IPS-20b (cell line): ENCODE measurements at regions not wholly inside any gene's neighbourhood (a gene's known extent, or its start where the extent isn't known, plus 50 kb on each side); places are given as distances from the start of the nearest gene placed in this dataset.
"Not testable (repeated sequence)": the region's sequence is repeated elsewhere in the genome, so short reads cannot be mapped to it uniquely, and the experiment has no call there.

ENCODE experiments used
- H3K27ac ChIP-seq: one replicate; pipeline ENCODE4 v1.5.1; 2013; ENCODE audit warnings: low read length
- H3K27me3 ChIP-seq: 2 replicates; pipeline ENCODE4 v1.6.1; 2013; ENCODE audit warnings: mild to moderate bottlenecking, low read length, inconsistent platforms; ENCODE audit not compliant: insufficient read depth
- H3K36me3 ChIP-seq: 2 replicates; pipeline ENCODE4 v1.6.1; 2013; ENCODE audit warnings: low read depth, mild to moderate bottlenecking, inconsistent platforms, low read length, moderate library complexity; ENCODE audit not compliant: insufficient read depth
- H3K4me1 ChIP-seq: 2 replicates; pipeline ENCODE4 v1.6.1; 2013; ENCODE audit warnings: mild to moderate bottlenecking, control low read depth, inconsistent platforms, low read length, moderate library complexity; ENCODE audit not compliant: insufficient read depth
- H3K4me3 ChIP-seq: 2 replicates; pipeline ENCODE4 v1.5.1; 2013; ENCODE audit warnings: mild to moderate bottlenecking, low read length, inconsistent platforms
- H3K9ac ChIP-seq: 2 replicates; pipeline ENCODE4 v1.6.1; 2013; ENCODE audit warnings: low read depth, mild to moderate bottlenecking, inconsistent platforms, low read length, moderate library complexity
- H3K9me3 ChIP-seq: 2 replicates; pipeline ENCODE4 v1.6.1; 2013; ENCODE audit warnings: mild to moderate bottlenecking, low read depth, low read length, inconsistent platforms; ENCODE audit not compliant: insufficient read depth

DNA sequence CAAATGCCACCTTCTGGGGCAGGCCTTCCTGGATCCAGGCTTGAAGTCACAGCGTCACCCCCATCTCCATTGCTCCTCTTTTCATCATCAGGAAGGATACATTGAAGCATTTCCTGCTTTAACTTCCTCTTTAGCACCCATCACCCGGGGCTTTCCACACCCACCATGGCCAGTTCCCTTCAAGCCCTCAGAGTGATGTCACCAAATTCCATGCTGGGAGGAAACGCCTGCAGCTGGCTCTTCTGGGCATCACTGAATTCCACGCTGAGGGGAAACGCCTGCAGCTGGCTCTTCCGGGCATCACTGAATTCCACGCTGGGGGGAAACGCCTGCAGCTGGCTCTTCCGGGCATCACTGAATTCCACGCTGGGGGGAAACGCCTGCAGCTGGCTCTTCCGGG is 354.6 kb downstream of the SMOC2 start:
- not testable (repeated sequence) for H3K27ac ChIP-seq, H3K9ac ChIP-seq, H3K4me3 ChIP-seq, H3K9me3 ChIP-seq, H3K36me3 ChIP-seq, H3K27me3 ChIP-seq, H3K4me1 ChIP-seq

DNA sequence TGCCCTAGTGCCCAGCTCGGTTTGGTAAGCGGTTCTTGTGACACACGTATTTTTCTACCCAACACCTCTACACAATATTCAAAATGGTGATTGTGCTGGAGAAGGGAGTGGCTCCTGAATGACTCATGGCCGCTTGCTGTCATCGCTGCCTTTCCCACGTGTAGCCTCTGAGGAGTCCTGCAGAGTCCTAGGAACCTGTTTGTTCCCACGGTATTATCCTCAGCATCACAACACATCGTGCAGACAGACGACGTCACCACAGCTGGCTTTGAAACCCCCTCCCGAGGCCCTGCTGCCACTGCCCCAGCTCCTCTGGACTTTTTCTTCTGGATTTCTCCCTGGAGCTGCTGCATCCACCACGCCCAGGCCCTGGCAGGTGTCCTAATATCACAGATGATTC is 353.5 kb downstream of the SMOC2 start:
- Histone ChIP-seq H3K27me3 (no peaks in the 10 kb centered on the region), H3K36me3 (no peaks in the 10 kb centered on the region), H3K4me3 (no peak overlapping the region), H3K9ac (no peak overlapping the region), H3K9me3 (no peaks in the 10 kb centered on the region), H3K27ac (no peak overlapping the region), H3K4me1 (no peaks in the 10 kb centered on the region)

DNA sequence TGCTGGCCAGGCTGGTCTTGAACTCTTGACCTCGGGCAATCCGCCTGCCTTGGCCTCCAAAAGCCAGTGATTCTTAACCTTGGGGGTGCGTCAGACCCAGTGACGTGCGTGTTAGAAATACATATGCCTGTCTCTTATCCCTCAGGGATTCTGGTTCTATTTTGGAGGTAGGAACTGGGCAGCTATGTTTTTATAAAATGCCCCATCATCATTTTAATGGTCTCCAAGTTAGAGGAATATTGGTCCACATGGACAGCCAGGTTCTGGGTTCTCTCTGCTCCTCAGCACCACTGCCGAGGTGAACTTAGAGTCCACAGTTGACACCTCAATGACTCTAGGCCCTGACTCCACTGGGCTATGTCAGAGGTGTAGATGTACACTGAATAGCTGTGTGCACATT is 352.7 kb downstream of the SMOC2 start:
- H3K27me3 ChIP-seq, result no peaks in the 10 kb centered on the region
- no peaks in the 10 kb centered on the region for H3K9me3 ChIP-seq
- H3K4me1 ChIP-seq, result no peaks in the 10 kb centered on the region
- H3K4me3 ChIP-seq, result no peak overlapping the region
- no peaks in the 10 kb centered on the region for H3K36me3 ChIP-seq
- no peak overlapping the region for H3K9ac ChIP-seq
- H3K27ac ChIP-seq, result no peak overlapping the region

DNA sequence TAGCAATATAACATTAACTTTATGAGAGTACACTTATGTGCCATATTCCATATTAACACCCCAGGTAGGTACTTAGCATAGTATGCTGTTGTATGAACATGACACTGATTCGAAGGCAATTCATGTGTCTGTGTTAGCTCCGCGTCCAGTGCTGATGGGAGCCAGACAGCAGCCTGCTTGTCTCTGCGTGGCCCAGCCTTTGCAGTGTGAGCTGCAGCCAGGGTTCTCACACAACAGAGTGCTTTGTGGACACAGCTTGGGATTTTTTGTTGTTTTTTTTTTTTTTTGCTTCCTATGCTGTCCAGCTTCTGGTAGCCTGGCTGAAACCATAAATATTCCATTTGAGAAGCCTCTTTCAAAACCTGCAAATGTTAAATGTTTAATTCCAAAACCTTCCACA is 350.9 kb downstream of the SMOC2 start:
- Histone ChIP-seq H3K9me3 (no peaks in the 10 kb centered on the region), H3K9ac (no peak overlapping the region), H3K4me3 (no peak overlapping the region), H3K4me1 (no peaks in the 10 kb centered on the region), H3K27ac (no peak overlapping the region), H3K36me3 (no peaks in the 10 kb centered on the region), H3K27me3 (no peaks in the 10 kb centered on the region)

DNA sequence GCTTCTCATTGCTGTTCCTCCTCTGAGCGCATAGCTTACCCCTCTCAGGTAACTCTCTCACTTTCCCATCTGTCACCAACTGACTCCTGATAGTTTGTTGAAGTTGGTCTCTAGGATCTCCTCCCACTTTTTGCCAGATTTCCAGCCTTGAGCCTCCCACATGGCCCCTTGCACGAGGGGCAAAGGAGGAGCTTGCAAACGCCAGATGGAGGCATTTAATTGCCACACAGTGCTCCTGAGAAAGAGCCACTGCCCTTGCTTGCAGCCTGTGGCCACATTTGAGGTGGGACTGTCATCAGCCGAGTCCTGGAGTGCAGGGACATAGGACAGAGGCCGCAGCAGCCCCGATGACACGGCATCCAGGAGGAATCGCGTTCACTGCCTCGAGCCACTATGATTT is 348.7 kb downstream of the SMOC2 start:
- Histone ChIP-seq H3K27me3 (no peaks in the 10 kb centered on the region), H3K4me1 (peaks cover 4% of the 10 kb centered on the region; the same call in 1 of the 2 replicates), H3K9ac (no peak overlapping the region), H3K4me3 (no peak overlapping the region), H3K27ac (no peak overlapping the region), H3K36me3 (no peaks in the 10 kb centered on the region), H3K9me3 (no peaks in the 10 kb centered on the region)

DNA sequence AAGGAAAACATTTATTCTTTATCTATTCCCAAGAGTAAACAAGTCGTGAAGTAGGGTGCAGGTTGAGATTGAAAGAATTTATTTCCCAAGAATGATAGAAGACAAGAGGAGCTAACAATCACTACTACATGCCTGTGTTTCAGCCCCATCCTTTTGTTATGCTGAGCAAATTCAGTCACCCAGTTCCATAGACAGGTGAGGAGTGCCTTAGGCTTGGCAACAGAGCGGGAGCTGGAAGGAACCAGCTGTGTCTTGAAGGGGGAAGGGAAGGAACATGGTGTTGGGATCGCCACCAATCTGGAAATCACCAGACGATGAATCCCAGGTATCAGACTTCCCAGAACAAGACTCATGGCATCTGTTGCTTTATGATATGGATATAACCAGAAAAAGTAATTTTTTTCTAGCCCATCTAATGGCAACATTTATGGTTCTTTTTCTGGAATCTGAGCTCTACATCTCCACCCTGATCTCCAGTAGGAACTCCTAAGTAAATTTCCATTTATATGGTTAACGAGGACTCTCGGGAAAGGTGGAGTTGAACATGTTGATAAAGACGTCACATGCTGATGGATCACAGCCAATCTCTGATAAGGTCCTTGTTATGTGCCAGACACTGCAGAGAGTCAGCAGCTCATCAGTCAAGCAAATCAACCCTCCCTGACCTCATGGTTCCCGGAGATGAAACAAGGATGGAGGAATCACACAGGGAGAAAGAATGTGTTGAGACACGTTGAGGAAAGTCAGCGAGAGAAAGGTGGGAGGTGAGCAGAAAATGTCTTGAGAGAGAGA is 344.9 kb downstream of the SMOC2 start:
- no peaks in the 10 kb centered on the region for H3K9me3 ChIP-seq
- no peaks in the 10 kb centered on the region for H3K27me3 ChIP-seq
- H3K36me3 ChIP-seq, result no peaks in the 10 kb centered on the region
- no peak overlapping the region for H3K4me3 ChIP-seq
- H3K4me1 ChIP-seq, result peaks cover 4% of the 10 kb centered on the region; the same call in 1 of the 2 replicates
- no peak overlapping the region for H3K9ac ChIP-seq
- no peak overlapping the region for H3K27ac ChIP-seq

DNA sequence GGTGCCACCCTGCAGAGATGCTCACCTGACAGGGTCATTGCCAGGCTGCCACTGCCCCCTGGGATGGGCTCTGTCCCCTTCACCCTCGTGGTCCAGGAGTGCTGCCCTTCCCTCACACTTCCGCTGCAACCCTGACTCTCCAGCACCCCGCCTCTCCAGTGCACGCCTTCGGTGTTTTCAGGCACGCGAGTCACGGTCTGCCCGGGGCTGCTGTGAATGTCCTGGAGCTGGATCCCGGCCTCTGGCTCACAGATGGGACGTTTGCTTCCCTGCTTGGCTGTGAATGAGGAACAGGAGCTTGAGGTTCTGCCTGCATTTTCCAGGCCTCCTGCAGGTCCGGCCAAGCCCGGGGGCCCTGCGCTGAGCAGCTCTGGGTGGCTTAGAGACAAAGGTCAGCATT is 343.4 kb downstream of the SMOC2 start:
- H3K27ac ChIP-seq, result no peak overlapping the region

DNA sequence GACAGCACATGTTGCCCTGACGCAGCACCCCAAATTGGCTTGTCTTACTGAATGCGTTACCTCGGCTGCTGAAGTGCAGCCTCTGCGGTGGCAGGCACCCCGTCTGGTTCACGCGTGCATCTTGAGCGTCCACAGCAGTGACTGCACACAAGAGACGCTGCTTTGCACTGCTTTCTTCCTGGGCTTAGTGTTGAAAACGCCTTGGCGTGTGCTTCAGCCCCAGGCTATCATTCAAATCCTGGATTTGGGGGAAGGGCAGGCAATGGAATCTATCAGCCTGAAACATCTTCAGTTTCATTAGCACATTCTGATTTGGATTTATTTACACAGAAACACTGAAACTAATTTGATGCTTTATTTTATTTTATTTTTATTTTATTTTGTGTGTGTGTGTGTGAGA is 342.7 kb downstream of the SMOC2 start:
- no peak overlapping the region for H3K9ac ChIP-seq
- no peak overlapping the region for H3K27ac ChIP-seq
- peaks cover 4% of the 10 kb centered on the region; the same call in 1 of the 2 replicates for H3K4me1 ChIP-seq
- no peaks in the 10 kb centered on the region for H3K9me3 ChIP-seq
- H3K36me3 ChIP-seq, result no peaks in the 10 kb centered on the region
- H3K4me3 ChIP-seq, result no peak overlapping the region
- H3K27me3 ChIP-seq, result no peaks in the 10 kb centered on the region

More for the DNA sequence above, 343.4 kb downstream of the SMOC2 start:
- Histone ChIP-seq H3K27me3 (no peaks in the 10 kb centered on the region), H3K4me1 (peaks cover 4% of the 10 kb centered on the region; the same call in 1 of the 2 replicates), H3K9me3 (no peaks in the 10 kb centered on the region), H3K36me3 (no peaks in the 10 kb centered on the region), H3K4me3 (no peak overlapping the region), H3K9ac (no peak overlapping the region)

DNA sequence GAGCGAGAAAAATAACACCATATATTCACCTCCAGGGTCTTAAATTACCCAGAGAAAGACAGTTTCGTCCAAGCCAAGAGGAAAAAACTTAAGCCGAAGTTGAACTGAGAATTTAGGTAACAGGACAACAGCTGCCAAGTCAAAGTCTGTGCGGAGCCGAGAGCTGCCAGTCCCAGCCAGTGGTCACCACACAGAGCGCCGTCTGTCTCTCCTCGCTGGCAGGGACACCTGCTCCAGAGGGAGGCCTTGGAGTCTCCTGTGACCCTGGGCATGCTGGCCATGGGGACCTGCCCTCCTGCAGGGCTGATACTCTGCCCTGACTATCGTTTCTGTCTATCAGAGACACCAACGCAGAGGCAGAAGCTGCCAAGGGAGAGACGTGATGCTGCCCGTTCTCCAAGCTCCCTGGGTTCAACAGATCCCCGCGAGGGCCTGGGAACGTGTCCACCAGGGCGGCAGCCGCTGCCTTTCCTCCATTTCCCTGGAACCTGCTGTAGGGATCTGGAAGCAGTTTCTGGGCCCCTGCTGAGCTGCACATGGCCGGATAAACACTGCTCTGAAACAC is 341.3 kb downstream of the SMOC2 start:
- no peak overlapping the region for H3K27ac ChIP-seq
- H3K9ac ChIP-seq, result no peak overlapping the region
- no peaks in the 10 kb centered on the region for H3K27me3 ChIP-seq
- no peaks in the 10 kb centered on the region for H3K9me3 ChIP-seq
- H3K4me1 ChIP-seq, result peaks cover 4% of the 10 kb centered on the region; the same call in 1 of the 2 replicates
- H3K36me3 ChIP-seq, result no peaks in the 10 kb centered on the region
- no peak overlapping the region for H3K4me3 ChIP-seq

DNA sequence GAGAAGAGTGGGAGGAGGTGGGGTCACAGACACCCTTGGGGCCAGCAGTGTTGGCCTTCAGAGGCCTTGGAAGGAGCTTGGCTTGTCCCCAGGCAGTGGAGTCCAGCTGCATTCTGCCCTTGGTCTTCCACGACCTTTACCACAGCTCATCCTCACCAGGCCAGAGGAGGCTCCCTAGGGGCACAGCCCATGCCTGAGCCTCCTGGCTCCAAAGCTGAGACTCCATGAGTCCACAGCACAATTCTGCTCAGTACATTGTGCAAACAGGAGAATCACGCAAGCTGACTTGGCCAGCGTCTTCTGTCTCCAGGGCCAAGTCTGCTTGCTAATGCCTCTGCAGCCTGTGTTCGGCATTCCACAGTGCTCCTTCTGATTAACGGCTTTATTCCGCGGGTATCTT is 337.2 kb downstream of the SMOC2 start:
- Histone ChIP-seq H3K36me3 (no peaks in the 10 kb centered on the region), H3K27me3 (no peaks in the 10 kb centered on the region), H3K27ac (no peak overlapping the region), H3K4me3 (no peak overlapping the region), H3K9ac (no peak overlapping the region), H3K4me1 (no peaks in the 10 kb centered on the region), H3K9me3 (peaks cover 10% of the 10 kb centered on the region; the same call in 1 of the 2 replicates)

DNA sequence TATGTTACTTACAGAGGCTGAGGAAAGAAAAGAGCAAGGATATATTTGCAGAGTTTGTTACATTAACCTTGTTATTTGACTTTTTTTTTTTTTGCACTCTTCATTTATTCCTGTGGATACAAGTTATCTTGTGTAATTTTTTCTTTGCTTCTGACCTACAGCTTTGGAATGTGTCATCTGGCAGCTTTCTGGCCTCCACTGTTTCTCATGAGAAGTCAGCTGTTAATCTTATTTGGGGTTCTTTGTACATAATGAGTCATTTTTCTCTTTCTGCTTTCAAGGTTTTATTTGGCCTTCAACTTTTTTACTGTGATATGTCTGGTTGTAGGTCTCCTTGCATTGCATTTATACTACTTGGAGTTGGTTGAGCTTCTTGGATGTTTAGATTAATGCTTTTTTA is 333.4 kb downstream of the SMOC2 start:
- Histone ChIP-seq H3K9ac (no peak overlapping the region), H3K27me3 (no peaks in the 10 kb centered on the region), H3K36me3 (no peaks in the 10 kb centered on the region), H3K4me1 (no peaks in the 10 kb centered on the region), H3K27ac (no peak overlapping the region), H3K9me3 (peaks cover 10% of the 10 kb centered on the region), H3K4me3 (no peak overlapping the region)

DNA sequence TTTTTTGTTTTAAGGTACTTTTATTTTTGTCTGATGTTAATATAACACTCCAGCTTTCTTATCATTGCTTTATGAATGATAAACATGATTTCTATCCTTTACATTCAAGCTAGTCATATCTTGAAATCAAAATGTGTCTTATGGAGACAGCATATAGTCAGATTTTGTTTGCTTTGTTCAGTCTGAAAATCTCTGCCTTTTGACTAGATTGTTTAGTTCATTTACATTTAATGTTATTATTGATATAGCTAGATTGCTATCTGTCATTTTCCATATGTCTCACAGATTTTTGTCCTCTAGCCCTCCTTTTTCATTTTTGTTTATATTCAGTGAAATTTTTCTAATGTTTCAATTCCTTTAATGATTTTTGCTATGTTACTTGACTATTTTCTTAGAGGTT is 332.8 kb downstream of the SMOC2 start:
- H3K9me3 ChIP-seq, result peaks cover 13% of the 10 kb centered on the region
- no peak overlapping the region for H3K9ac ChIP-seq
- no peaks in the 10 kb centered on the region for H3K27me3 ChIP-seq
- H3K4me3 ChIP-seq, result no peak overlapping the region
- H3K36me3 ChIP-seq, result no peaks in the 10 kb centered on the region
- no peak overlapping the region for H3K27ac ChIP-seq
- H3K4me1 ChIP-seq, result no peaks in the 10 kb centered on the region
